GM12878 (cell line): ENCODE measurements at regions not wholly inside any gene's neighbourhood (a gene's known extent, or its start where the extent isn't known, plus 50 kb on each side); places are given as distances from the start of the nearest gene placed in this dataset.

Experiments
- SIN3A ChIP-seq: IDR thresholded peaks from 2 replicates; pipeline ENCODE4 v1.6.1; 2012; ENCODE audit warnings: low read depth, low read length, improper control_type of control experiment
- SPI1 ChIP-seq: IDR thresholded peaks from 2 replicates; pipeline ENCODE4 v1.6.1; 2011; ENCODE audit warnings: low read depth, mild to moderate bottlenecking, low read length, moderate library complexity, borderline replicate concordance; ENCODE audit not compliant: insufficient read depth

DNA sequence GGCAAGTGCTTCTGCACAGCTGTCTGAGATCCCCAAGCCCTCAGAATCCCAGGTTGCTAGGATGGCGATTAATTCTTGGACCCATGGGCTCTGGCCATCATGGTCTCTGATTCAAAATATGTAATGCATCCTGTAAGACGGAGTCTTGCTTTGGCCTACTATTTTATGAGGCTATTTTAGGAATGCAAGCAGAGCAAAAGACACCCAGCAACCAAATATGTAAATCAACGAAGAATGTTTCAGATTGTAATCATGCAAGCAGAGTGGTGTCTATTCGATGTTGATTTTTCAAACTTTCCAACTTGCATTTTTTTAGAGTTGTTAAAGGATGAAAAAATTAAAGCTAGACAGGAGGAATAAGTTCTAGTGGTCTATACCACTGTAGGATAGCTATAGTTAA lies 154.8 kb downstream of the COL6A3 start:
- TF ChIP-seq SPI1 (no peak), SIN3A (no peak)
